Endothelial cell of umbilical vein (primary cell): ENCODE measurements at regions not wholly inside any gene's neighbourhood (a gene's known extent, or its start where the extent isn't known, plus 50 kb on each side); places are given as distances from the start of the nearest gene placed in this dataset.

Experiments
- BruUV-seq: library from RNA; stranded (reverse); fragments of 400-500 nt; replicated peaks from 2 replicates; lab custom pipeline; 2021; lab: Mats Ljungman, UMichigan
- CTCF ChIA-PET: fragments of 300-600, 350-600 bp; sonication (Branson Sonifier 250); formaldehyde crosslinking; loops from one replicate; lab custom pipeline; 2021; ENCODE audit warnings: antibody characterized with exemption, inconsistent platforms; lab: Charles Lee
- POLR2A ChIA-PET: fragments of 300-600, 350-600 bp; sonication (Branson Sonifier 250); formaldehyde crosslinking; loops from one replicate; lab custom pipeline; 2021; ENCODE audit warnings: antibody characterized with exemption, inconsistent platforms; lab: Charles Lee
- DNase-seq: peaks from one replicate; pipeline ENCODE4 v3.0.0-alpha.2; 2011; ENCODE audit warnings: low read depth, low spot score
- FAIRE-seq: peaks from 2 replicates; lab custom pipeline; 2011; peaks lifted over from hg19 to GRCh38; lab: Jason Lieb, UNC
- H2AFZ ChIP-seq: 2 replicates; pipeline ENCODE4 v1.6.0; 2012; ENCODE audit warnings: low read depth, low read length, control low read depth, inconsistent platforms
- H3K27ac ChIP-seq: 2 replicates; pipeline ENCODE4 v1.5.1; 2011; ENCODE audit warnings: low read depth, mild to moderate bottlenecking, control low read depth, low read length, moderate library complexity; ENCODE audit not compliant: insufficient read depth
- H3K27me3 ChIP-seq, 2 experiments: 2 replicates each; pipeline versions ENCODE4 v1.6.0 to v1.6.1; 2011; ENCODE audit warnings: low read length in 2 of 2, mixed read lengths in 1 of 2; ENCODE audit not compliant: control insufficient read depth in 2 of 2, insufficient read depth in 2 of 2
- H3K36me3 ChIP-seq, 2 experiments: 2 replicates in 1 of 2; 3 replicates in 1 of 2; pipeline ENCODE4 v1.5.1; 2011; ENCODE audit warnings: low read length in 2 of 2, mild to moderate bottlenecking in 1 of 2, moderate library complexity in 1 of 2; ENCODE audit not compliant: control insufficient read depth in 2 of 2, insufficient read depth in 2 of 2; ENCODE audit errors: extremely low read depth in 1 of 2
- H3K4me1 ChIP-seq: 3 replicates; pipeline ENCODE4 v1.5.1; 2011; ENCODE audit warnings: mild to moderate bottlenecking, low read length; ENCODE audit not compliant: control insufficient read depth, insufficient read depth; ENCODE audit errors: extremely low read depth
- H3K4me2 ChIP-seq: 2 replicates; pipeline ENCODE4 v1.6.1; 2011; ENCODE audit warnings: low read length, control low read depth, mixed read lengths; ENCODE audit not compliant: insufficient read depth
- H3K4me3 ChIP-seq, 3 experiments: fragments of 200-600 bp in 1 of 3; sonication (generic), shearing (Covaris generic) in 1 of 3; replicated peaks in 1 of 3; 2 replicates each; pipeline ENCODE4 v1.5.1; 2011 to 2016; ENCODE audit warnings: control low read depth in 3 of 3, low read length in 3 of 3, mild to moderate bottlenecking in 2 of 3, inconsistent platforms in 1 of 3, low read depth in 1 of 3, moderate library complexity in 1 of 3; ENCODE audit not compliant: insufficient read depth in 1 of 3
- H3K79me2 ChIP-seq: 2 replicates; pipeline ENCODE4 v1.6.0; 2012; ENCODE audit warnings: low read length, inconsistent platforms; ENCODE audit not compliant: control insufficient read depth, insufficient read depth
- H3K9ac ChIP-seq: replicated peaks from 2 replicates; pipeline ENCODE3; 2011; ENCODE audit warnings: low read length, control low read depth; ENCODE audit not compliant: insufficient read depth; ENCODE audit errors: extremely low read depth
- H3K9me1 ChIP-seq: replicated peaks from 3 replicates; pipeline ENCODE4 v1.6.0; 2011; ENCODE audit warnings: mild to moderate bottlenecking, low read length; ENCODE audit not compliant: control insufficient read depth, insufficient read depth; ENCODE audit errors: extremely low read depth
- H3K9me3 ChIP-seq: replicated peaks from 2 replicates; pipeline ENCODE4 v1.5.1; 2012; ENCODE audit warnings: low read length, inconsistent platforms; ENCODE audit not compliant: control insufficient read depth, insufficient read depth
- H4K20me1 ChIP-seq: replicated peaks from 2 replicates; pipeline ENCODE3; 2011; ENCODE audit warnings: mild to moderate bottlenecking, low read length; ENCODE audit not compliant: control insufficient read depth, insufficient read depth; ENCODE audit errors: extremely low read depth
- EZH2 ChIP-seq: IDR thresholded peaks from 2 replicates; pipeline ENCODE4 v1.6.1; 2012; ENCODE audit warnings: borderline replicate concordance, low read depth, mild to moderate bottlenecking, moderate library complexity, low read length, inconsistent platforms; ENCODE audit not compliant: severe bottlenecking
- FOS ChIP-seq: IDR thresholded peaks from 2 replicates; pipeline ENCODE4 v1.6.1; 2011; ENCODE audit warnings: mild to moderate bottlenecking, low read length, moderate library complexity, borderline replicate concordance; ENCODE audit not compliant: insufficient read depth
- GATA2 ChIP-seq: IDR thresholded peaks from 2 replicates; pipeline ENCODE4 v1.7.0; 2011; ENCODE audit warnings: low read depth, mild to moderate bottlenecking, moderate library complexity, mixed read lengths, low read length; ENCODE audit not compliant: insufficient read length, insufficient read depth
- JUN ChIP-seq: IDR thresholded peaks from 2 replicates; pipeline ENCODE4 v1.6.1; 2011; ENCODE audit warnings: borderline replicate concordance, low read depth; ENCODE audit not compliant: insufficient read length, insufficient read depth
- MYC ChIP-seq: IDR thresholded peaks from one replicate; pipeline ENCODE4 v1.6.1; 2011; ENCODE audit warnings: mild to moderate bottlenecking, low read depth, low read length
- POLR2A ChIP-seq: IDR thresholded peaks from 2 replicates; pipeline ENCODE4 v1.6.1; 2012; ENCODE audit warnings: low read depth, mild to moderate bottlenecking, control low read depth, low read length
- POLR2AphosphoS5 ChIP-seq: IDR thresholded peaks from 2 replicates; pipeline ENCODE4 v1.6.1; 2012; ENCODE audit warnings: low read depth, mild to moderate bottlenecking, control low read depth, low read length, moderate library complexity; ENCODE audit not compliant: insufficient read depth
- dilution Hi-C: fragments of 300-500 bp; cut with MboI; formaldehyde crosslinking; loops from one replicate; pipeline ENCODE4 v1.15.0; 2019; ENCODE audit warnings: low sequenced_read_pairs; ENCODE audit not compliant: extremely low pct_ligation_motif_present
- intact Hi-C: fragments of 100-400 bp; cut with micrococcal nuclease; formaldehyde crosslinking; loops from one replicate; pipeline ENCODE4 v1.10.0; 2022
- TF ChIP-seq, protein P1 (sequence below), 2 donors: IDR thresholded peaks; 1 replicate in 1 of 2; 2 replicates in 1 of 2; pipeline ENCODE4 v1.5.1; 2011; ENCODE audit warnings: low read length in 2 of 2, mild to moderate bottlenecking in 2 of 2, moderate library complexity in 2 of 2, control low read depth in 1 of 2, inconsistent platforms in 1 of 2, low read depth in 1 of 2; ENCODE audit not compliant: insufficient read depth in 1 of 2; ENCODE audit errors: extremely low read depth in 1 of 2
- TF ChIP-seq, protein P2 (sequence below): IDR thresholded peaks from 2 replicates; pipeline ENCODE4 v1.6.1; 2011; ENCODE audit not compliant: insufficient read depth, insufficient read length

DNA sequence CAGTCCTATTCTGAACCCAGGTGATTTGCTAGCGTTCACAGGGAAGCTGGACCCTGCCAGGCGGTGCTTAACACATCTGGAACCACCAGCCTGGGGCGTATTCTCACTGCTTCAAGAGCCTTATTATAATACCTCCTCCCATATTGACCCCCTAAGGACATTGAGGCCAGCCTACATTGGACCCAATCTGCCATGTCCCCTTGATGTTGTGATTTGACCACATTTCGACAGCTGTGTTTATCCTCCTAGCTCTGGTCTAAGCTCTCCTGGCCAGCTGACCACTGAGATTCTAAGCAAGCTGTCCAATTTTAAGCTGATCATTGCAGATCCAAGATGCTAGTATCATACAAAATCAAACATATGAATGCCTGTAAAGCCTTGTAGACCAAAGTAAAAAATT lies 148.1 kb upstream of the BLID start:
- no TSS peak for BruUV-seq

More for the DNA sequence above, 148.1 kb upstream of the BLID start:
- Histone ChIP-seq H2AFZ (no peak overlapping the region), H3K27me3 (no peaks in the 10 kb centered on the region), H3K79me2 (no peaks in the 10 kb centered on the region), H3K9ac (no peak overlapping the region), H3K36me3 (no peaks in the 10 kb centered on the region), H3K4me3 (no peak overlapping the region), H3K4me2 (no peak overlapping the region), H4K20me1 (no peaks in the 10 kb centered on the region), H3K27ac (no peak overlapping the region), H3K9me3 (no peaks in the 10 kb centered on the region), H3K4me1 (no peaks in the 10 kb centered on the region), H3K9me1 (no peaks in the 10 kb centered on the region)
- dilution Hi-C loops: no loop called here
- FAIRE-seq (no peak), DNase-seq (no peak)
- ChIA-PET POLR2A (no interaction called here), CTCF (no interaction called here)
- intact Hi-C loops: no loop called here
- no peak for TF ChIP-seq GATA2
- TF ChIP-seq, protein P1, sequence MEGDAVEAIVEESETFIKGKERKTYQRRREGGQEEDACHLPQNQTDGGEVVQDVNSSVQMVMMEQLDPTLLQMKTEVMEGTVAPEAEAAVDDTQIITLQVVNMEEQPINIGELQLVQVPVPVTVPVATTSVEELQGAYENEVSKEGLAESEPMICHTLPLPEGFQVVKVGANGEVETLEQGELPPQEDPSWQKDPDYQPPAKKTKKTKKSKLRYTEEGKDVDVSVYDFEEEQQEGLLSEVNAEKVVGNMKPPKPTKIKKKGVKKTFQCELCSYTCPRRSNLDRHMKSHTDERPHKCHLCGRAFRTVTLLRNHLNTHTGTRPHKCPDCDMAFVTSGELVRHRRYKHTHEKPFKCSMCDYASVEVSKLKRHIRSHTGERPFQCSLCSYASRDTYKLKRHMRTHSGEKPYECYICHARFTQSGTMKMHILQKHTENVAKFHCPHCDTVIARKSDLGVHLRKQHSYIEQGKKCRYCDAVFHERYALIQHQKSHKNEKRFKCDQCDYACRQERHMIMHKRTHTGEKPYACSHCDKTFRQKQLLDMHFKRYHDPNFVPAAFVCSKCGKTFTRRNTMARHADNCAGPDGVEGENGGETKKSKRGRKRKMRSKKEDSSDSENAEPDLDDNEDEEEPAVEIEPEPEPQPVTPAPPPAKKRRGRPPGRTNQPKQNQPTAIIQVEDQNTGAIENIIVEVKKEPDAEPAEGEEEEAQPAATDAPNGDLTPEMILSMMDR (IDR thresholded peaks at IDR 0.05; ENCODE audit: extremely low read depth in 1 of 2, insufficient read depth in 1 of 2, low read depth in 1 of 2, low read length in 2 of 2): no peak
- TF ChIP-seq FOS: no peak
- TF ChIP-seq, protein P2, sequence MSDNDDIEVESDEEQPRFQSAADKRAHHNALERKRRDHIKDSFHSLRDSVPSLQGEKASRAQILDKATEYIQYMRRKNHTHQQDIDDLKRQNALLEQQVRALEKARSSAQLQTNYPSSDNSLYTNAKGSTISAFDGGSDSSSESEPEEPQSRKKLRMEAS: no peak
- no peak for TF ChIP-seq MYC
- TF ChIP-seq POLR2A: no peak
- no peak for TF ChIP-seq EZH2
- no peak for TF ChIP-seq JUN
- no peak for TF ChIP-seq POLR2AphosphoS5
